CD14-positive monocyte (primary cell): ENCODE measurements at regions not wholly inside any gene's neighbourhood (a gene's known extent, or its start where the extent isn't known, plus 50 kb on each side); places are given as distances from the start of the nearest gene placed in this dataset.

Source experiments
- DNase-seq, 3 donors: peaks; one replicate each; pipeline ENCODE4 v3.0.0-alpha.2; 2011 to 2022
- H2AFZ ChIP-seq: 2 replicates; pipeline ENCODE4 v1.6.0; 2012; ENCODE audit warnings: mild to moderate bottlenecking, low read depth, low read length, inconsistent platforms; ENCODE audit not compliant: insufficient read depth, poor library complexity, severe bottlenecking
- H3K27ac ChIP-seq, 2 donors: 1 replicate in 1 of 2; 2 replicates in 1 of 2; pipeline ENCODE4 v1.5.1; 2012 to 2013; ENCODE audit warnings: low read length in 2 of 2, control low read depth in 1 of 2, inconsistent platforms in 1 of 2, low read depth in 1 of 2, mild to moderate bottlenecking in 1 of 2
- H3K27me3 ChIP-seq, 2 donors: one replicate each; pipeline versions ENCODE4 v1.6.0 to v1.6.1; 2011 to 2013; ENCODE audit warnings: low read length in 2 of 2; ENCODE audit not compliant: control insufficient read depth in 2 of 2, insufficient read depth in 2 of 2
- H3K36me3 ChIP-seq, 2 donors: replicated peaks in 1 of 2; 1 replicate in 1 of 2; 2 replicates in 1 of 2; pipeline versions ENCODE4 v1.5.1 to v1.6.1; 2012 to 2013; ENCODE audit warnings: low read length in 2 of 2, control low read depth in 1 of 2, inconsistent platforms in 1 of 2, mild to moderate bottlenecking in 1 of 2; ENCODE audit not compliant: insufficient read depth in 2 of 2, control insufficient read depth in 1 of 2
- H3K4me1 ChIP-seq, 2 donors: 1 replicate in 1 of 2; 2 replicates in 1 of 2; pipeline versions ENCODE4 v1.5.1 to v1.6.1; 2012 to 2013; ENCODE audit warnings: low read length in 2 of 2, control low read depth in 1 of 2, inconsistent platforms in 1 of 2, mild to moderate bottlenecking in 1 of 2, moderate library complexity in 1 of 2; ENCODE audit not compliant: insufficient read depth in 2 of 2, control insufficient read depth in 1 of 2
- H3K4me2 ChIP-seq: replicated peaks from 2 replicates; pipeline ENCODE3; 2012; ENCODE audit warnings: low read length, moderate library complexity, mild to moderate bottlenecking; ENCODE audit not compliant: poor library complexity, severe bottlenecking; ENCODE audit errors: extremely low read depth
- H3K4me3 ChIP-seq, 3 experiments: fragments of 200-600 bp in 1 of 3; sonication (generic) in 1 of 3; replicated peaks in 1 of 3; 1 replicate in 2 of 3; 2 replicates in 1 of 3; pipeline ENCODE4 v1.5.1; 2011 to 2013; ENCODE audit warnings: low read length in 3 of 3, mild to moderate bottlenecking in 3 of 3, control low read depth in 2 of 3, low read depth in 2 of 3, inconsistent platforms in 1 of 3, moderate library complexity in 1 of 3
- H3K79me2 ChIP-seq: 2 replicates; pipeline ENCODE4 v1.6.0; 2012; ENCODE audit warnings: mild to moderate bottlenecking, control low read depth, inconsistent platforms, low read length, moderate library complexity; ENCODE audit not compliant: insufficient read depth
- H3K9ac ChIP-seq: 2 replicates; pipeline ENCODE4 v1.6.0; 2017; ENCODE audit warnings: low read length, mild to moderate bottlenecking; ENCODE audit not compliant: insufficient read depth, poor library complexity, severe bottlenecking
- H3K9me3 ChIP-seq, 2 donors: replicated peaks in 1 of 2; 1 replicate in 1 of 2; 2 replicates in 1 of 2; pipeline versions ENCODE4 v1.5.1 to v1.6.1; 2012 to 2013; ENCODE audit warnings: low read length in 2 of 2, control low read depth in 1 of 2; ENCODE audit not compliant: control insufficient read depth in 1 of 2, insufficient read depth in 1 of 2
- H4K20me1 ChIP-seq: 2 replicates; pipeline ENCODE4 v1.6.0; 2012; ENCODE audit warnings: mild to moderate bottlenecking, low read length, control low read depth, moderate library complexity; ENCODE audit not compliant: insufficient read depth
- H3K27ac Mint-ChIP-seq, 7 donors: one replicate each; pipeline ENCODE4 v1.8.0; 2020; ENCODE audit warnings: mild to moderate bottlenecking in 7 of 7, mixed read lengths in 7 of 7, moderate library complexity in 6 of 7, inconsistent platforms in 2 of 7
- H3K27me3 Mint-ChIP-seq, 3 donors: one replicate each; pipeline ENCODE4 v1.8.0; 2021 to 2022; ENCODE audit warnings: low read depth in 3 of 3, mild to moderate bottlenecking in 3 of 3, mixed read lengths in 3 of 3, moderate library complexity in 3 of 3, inconsistent platforms in 1 of 3
- H3K36me3 Mint-ChIP-seq, 2 donors: one replicate each; pipeline ENCODE4 v1.8.0; 2020; ENCODE audit warnings: mixed read lengths in 2 of 2, inconsistent platforms in 1 of 2, mild to moderate bottlenecking in 1 of 2
- H3K4me1 Mint-ChIP-seq: one replicate; pipeline ENCODE4 v1.8.0; 2020; ENCODE audit warnings: mild to moderate bottlenecking, mixed read lengths
- H3K4me3 Mint-ChIP-seq, 2 donors: one replicate each; pipeline ENCODE4 v1.8.0; 2020; ENCODE audit warnings: mild to moderate bottlenecking in 2 of 2, mixed read lengths in 2 of 2, moderate library complexity in 1 of 2
- H3K9me3 Mint-ChIP-seq, 7 donors: one replicate each; pipeline ENCODE4 v1.8.0; 2020 to 2022; ENCODE audit warnings: mixed read lengths in 7 of 7, mild to moderate bottlenecking in 6 of 7, moderate library complexity in 6 of 7, inconsistent platforms in 2 of 7
- WGBS: methylation state at CpG from one replicate; pipeline ENCODE4 v1.1.5; 2013; ENCODE audit warnings: missing lambda C conversion rate; ENCODE audit not compliant: insufficient coverage; 5-methylcytosine and 5-hydroxymethylcytosine counted together
- intact Hi-C, 2 donors: fragments of 100-400 bp; cut with micrococcal nuclease; formaldehyde crosslinking; loops; one replicate each; pipeline versions ENCODE4 v1.15.0 to v1.15.1; 2023
- TF ChIP-seq, protein P1 (sequence below): fragments of 200-600 bp; IDR thresholded peaks from one replicate; pipeline ENCODE4 v1.8.0; 2022; ENCODE audit warnings: antibody characterized with exemption, mild to moderate bottlenecking

DNA sequence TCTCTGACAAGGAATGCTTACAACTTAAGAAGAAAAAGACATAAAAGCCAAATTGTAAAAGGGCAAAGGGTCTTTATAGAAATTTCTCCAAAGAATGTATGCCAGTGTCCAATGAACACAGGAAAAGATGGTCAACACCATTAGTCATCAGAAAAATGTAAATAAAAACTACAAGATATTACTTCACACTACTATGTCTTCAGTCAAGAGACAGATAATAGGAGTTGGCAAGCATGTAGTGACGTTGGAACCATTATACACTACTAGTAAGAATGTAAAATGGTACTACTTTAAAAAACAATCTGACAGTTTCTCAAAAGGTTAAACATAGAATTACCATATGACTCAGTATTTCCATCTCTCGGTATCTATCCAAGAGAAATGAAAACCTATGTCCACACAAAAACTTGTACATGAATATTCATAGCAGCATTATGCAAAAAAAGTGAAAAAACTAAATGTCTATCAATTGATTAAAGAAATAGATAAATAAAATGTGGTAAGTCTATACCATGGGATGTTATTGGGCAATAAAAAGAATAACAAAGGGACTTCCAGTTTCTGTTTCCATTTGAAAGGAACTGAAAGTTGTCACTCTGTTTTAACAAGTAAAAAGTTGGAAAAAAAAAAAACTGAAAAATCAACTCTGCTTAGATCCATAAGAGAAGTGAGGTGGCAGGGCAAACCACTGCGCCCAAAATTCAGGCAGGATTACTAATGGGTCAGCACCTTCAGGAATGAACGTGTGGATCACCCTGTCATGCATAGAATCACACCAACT is 69.8 kb downstream of the ALG10B start:
- H3K4me2 ChIP-seq: peak overlapping the region; percentile 67

DNA sequence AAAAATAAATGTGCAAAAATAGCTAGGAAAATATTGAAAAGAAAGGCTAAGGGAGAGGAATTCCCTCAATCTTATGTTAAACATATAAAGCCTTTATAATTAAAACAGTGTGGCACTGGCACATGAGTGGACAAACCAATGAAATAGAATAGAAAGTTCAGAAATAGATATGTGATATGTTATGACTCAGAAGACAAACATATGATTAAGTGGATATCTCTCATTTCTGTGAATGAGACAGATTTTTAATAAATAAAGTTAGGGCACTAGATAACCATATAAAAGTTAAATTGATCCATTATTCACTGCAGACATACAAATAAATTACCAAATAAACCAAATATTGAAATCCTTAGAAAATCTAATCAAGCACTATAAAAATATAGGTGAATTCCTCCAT is 73.0 kb downstream of the ALG10B start:
- Mint-ChIP-seq H3K27ac (no peak overlapping the region), H3K36me3 (peaks cover 0 to 3% of the 10 kb centered on the region in 2 donors), H3K4me1 (peaks cover 40% of the 10 kb centered on the region), H3K27me3 (no peaks in the 10 kb centered on the region), H3K4me3 (no peak overlapping the region), H3K9me3 (peaks cover 2 to 7% (median 4%) of the 10 kb centered on the region in 7 donors)
- no peak overlapping the region for H3K4me3 ChIP-seq
- H3K27ac ChIP-seq: no peak overlapping the region
- DNase-seq: no peak
- no peak overlapping the region for H3K4me2 ChIP-seq
- H3K9me3 ChIP-seq: no peaks in the 10 kb centered on the region
- no peaks in the 10 kb centered on the region for H3K27me3 ChIP-seq
- H3K79me2 ChIP-seq: no peaks in the 10 kb centered on the region
- peaks cover 27 to 47% of the 10 kb centered on the region in 2 donors for H3K4me1 ChIP-seq
- no peaks in the 10 kb centered on the region for H4K20me1 ChIP-seq
- H3K9ac ChIP-seq: no peak overlapping the region
- intact Hi-C loops: no loop called here
- H2AFZ ChIP-seq: no peak overlapping the region
- TF ChIP-seq, protein P1, sequence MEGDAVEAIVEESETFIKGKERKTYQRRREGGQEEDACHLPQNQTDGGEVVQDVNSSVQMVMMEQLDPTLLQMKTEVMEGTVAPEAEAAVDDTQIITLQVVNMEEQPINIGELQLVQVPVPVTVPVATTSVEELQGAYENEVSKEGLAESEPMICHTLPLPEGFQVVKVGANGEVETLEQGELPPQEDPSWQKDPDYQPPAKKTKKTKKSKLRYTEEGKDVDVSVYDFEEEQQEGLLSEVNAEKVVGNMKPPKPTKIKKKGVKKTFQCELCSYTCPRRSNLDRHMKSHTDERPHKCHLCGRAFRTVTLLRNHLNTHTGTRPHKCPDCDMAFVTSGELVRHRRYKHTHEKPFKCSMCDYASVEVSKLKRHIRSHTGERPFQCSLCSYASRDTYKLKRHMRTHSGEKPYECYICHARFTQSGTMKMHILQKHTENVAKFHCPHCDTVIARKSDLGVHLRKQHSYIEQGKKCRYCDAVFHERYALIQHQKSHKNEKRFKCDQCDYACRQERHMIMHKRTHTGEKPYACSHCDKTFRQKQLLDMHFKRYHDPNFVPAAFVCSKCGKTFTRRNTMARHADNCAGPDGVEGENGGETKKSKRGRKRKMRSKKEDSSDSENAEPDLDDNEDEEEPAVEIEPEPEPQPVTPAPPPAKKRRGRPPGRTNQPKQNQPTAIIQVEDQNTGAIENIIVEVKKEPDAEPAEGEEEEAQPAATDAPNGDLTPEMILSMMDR: no peak
- no peaks in the 10 kb centered on the region for H3K36me3 ChIP-seq

More for the DNA sequence above, 69.8 kb downstream of the ALG10B start:
- peak overlapping the region; percentile 86 to 96 (median 94) for H3K27ac Mint-ChIP-seq
- H3K4me1 Mint-ChIP-seq: peaks cover 25% of the 10 kb centered on the region
- H3K36me3 Mint-ChIP-seq: no peaks in the 10 kb centered on the region
- Histone ChIP-seq H4K20me1 (no peaks in the 10 kb centered on the region), H3K9ac (no peak overlapping the region), H3K9me3 (peaks cover 0 to 4% of the 10 kb centered on the region in 2 donors), H3K27ac (peak overlapping the region; percentile 27 to 77), H3K27me3 (no peaks in the 10 kb centered on the region), H3K79me2 (no peaks in the 10 kb centered on the region), H3K4me3 (peak overlapping the region; percentile 16 to 70 (median 36)), H2AFZ (peak overlapping the region; percentile 35), H3K4me1 (peaks cover 14 to 28% of the 10 kb centered on the region in 2 donors), H3K36me3 (no peaks in the 10 kb centered on the region)
- WGBS: no CpG with 5 or more reads among the region's 4 CpGs
- peaks cover 0 to 3% (median 0%) of the 10 kb centered on the region in 3 donors for H3K27me3 Mint-ChIP-seq
- H3K4me3 Mint-ChIP-seq: peak overlapping the region; percentile 58 to 89
- H3K9me3 Mint-ChIP-seq: peaks cover 3 to 17% (median 6%) of the 10 kb centered on the region in 7 donors
- peak; percentile 21 to 70 (median 51) for DNase-seq
- TF ChIP-seq, protein P1: no peak
- intact Hi-C loops: no loop called here
